HG02571 (cell line): ENCODE measurements at regions not wholly inside any gene's neighbourhood (a gene's known extent, or its start where the extent isn't known, plus 50 kb on each side); places are given as distances from the start of the nearest gene placed in this dataset.

ENCODE experiments used
- ATAC-seq: cut with Tn5 transposase; IDR thresholded peaks from one replicate; pipeline ENCODE4 v1.9.1; 2021; ENCODE audit warnings: mild to moderate bottlenecking, moderate library complexity; ENCODE audit not compliant: unreplicated experiment

- ATAC-seq = no peak
Measured at GRCh38 chr2:129882476-129882875, 97.0 kb upstream of the RAB6C start.

- no peak for ATAC-seq
Measured at GRCh38 chr2:129883121-129883520, 96.3 kb upstream of the RAB6C start.

- no peak for ATAC-seq
Measured at GRCh38 chr2:129884221-129884786, 95.2 kb upstream of the RAB6C start.

GRCh38 chr2:129885735-129886134 lies 93.7 kb upstream of the RAB6C start:
- ATAC-seq = no peak

- ATAC-seq = no peak
Measured at GRCh38 chr2:129887688-129888266, 91.7 kb upstream of the RAB6C start.

GRCh38 chr2:129888461-129888860 lies 91.0 kb upstream of the RAB6C start:
- no peak for ATAC-seq

GRCh38 chr2:129888896-129889295 lies 90.6 kb upstream of the RAB6C start:
- ATAC-seq = no peak

- no peak for ATAC-seq
Measured at GRCh38 chr2:129891341-129892320, 87.8 kb upstream of the RAB6C start.

GRCh38 chr2:129892360-129892759 lies 87.1 kb upstream of the RAB6C start:
- no peak for ATAC-seq

GRCh38 chr2:129892773-129893172 lies 86.7 kb upstream of the RAB6C start:
- ATAC-seq = no peak

GRCh38 chr2:129893244-129893643 lies 86.2 kb upstream of the RAB6C start:
- ATAC-seq = no peak

- ATAC-seq = no peak
Measured at GRCh38 chr2:129894616-129895015, 84.8 kb upstream of the RAB6C start.

GRCh38 chr2:129895061-129895460 lies 84.4 kb upstream of the RAB6C start:
- no peak for ATAC-seq

GRCh38 chr2:129895526-129896082 lies 83.9 kb upstream of the RAB6C start:
- no peak for ATAC-seq

GRCh38 chr2:129896226-129897100 lies 83.0 kb upstream of the RAB6C start:
- no peak for ATAC-seq

GRCh38 chr2:129901754-129902415 lies 77.6 kb upstream of the RAB6C start:
- ATAC-seq = no peak

- ATAC-seq = no peak
Measured at GRCh38 chr2:129902731-129903585, 76.5 kb upstream of the RAB6C start.

- ATAC-seq = no peak
Measured at GRCh38 chr2:129903586-129904425, 75.7 kb upstream of the RAB6C start.
